Esophagus muscularis mucosa (tissue), 4 donors: ENCODE measurements at regions not wholly inside any gene's neighbourhood (a gene's known extent, or its start where the extent isn't known, plus 50 kb on each side); places are given as distances from the start of the nearest gene placed in this dataset.
"Not testable (repeated sequence)": the region's sequence is repeated elsewhere in the genome, so short reads cannot be mapped to it uniquely, and the experiment has no call there.

Experiments used
- CTCF ChIP-seq, 3 experiments: fragments of 200-600 bp in 2 of 3; fragments of 450-650 bp in 1 of 3; sonication (generic) in 2 of 3; IDR thresholded peaks; one replicate each; pipeline ENCODE4 v1.5.1; 2017 to 2019; ENCODE audit warnings: antibody characterized with exemption in 3 of 3, mild to moderate bottlenecking in 2 of 3, moderate library complexity in 1 of 3
- EP300 ChIP-seq: sonication (generic); formaldehyde crosslinking; IDR thresholded peaks from one replicate; pipeline ENCODE4 v1.6.1; 2017; ENCODE audit warnings: antibody characterized with exemption
- POLR2A ChIP-seq: fragments of 450-650 bp; IDR thresholded peaks from one replicate; pipeline ENCODE4 v1.6.1; 2017; ENCODE audit warnings: antibody characterized with exemption, moderate library complexity, mild to moderate bottlenecking, low read depth
- POLR2AphosphoS5 ChIP-seq, 2 donors: sonication (generic); formaldehyde crosslinking; IDR thresholded peaks; one replicate each; pipeline ENCODE4 v1.6.1; 2017; ENCODE audit warnings: antibody characterized with exemption in 2 of 2

GRCh38 chr6:150147-150546, 142.1 kb upstream of the DUSP22 start:
- not testable (repeated sequence) for TF ChIP-seq CTCF (IDR thresholded peaks at IDR 0.05); POLR2A; EP300; POLR2AphosphoS5 (IDR thresholded peaks at IDR 0.05)
